GM18861 (cell line): ENCODE measurements at regions not wholly inside any gene's neighbourhood (a gene's known extent, or its start where the extent isn't known, plus 50 kb on each side); places are given as distances from the start of the nearest gene placed in this dataset.
"Not testable (repeated sequence)": the region's sequence is repeated elsewhere in the genome, so short reads cannot be mapped to it uniquely, and the experiment has no call there.

ENCODE experiments used
- ATAC-seq: cut with Tn5 transposase; IDR thresholded peaks from one replicate; pipeline ENCODE4 v1.9.1; 2021; ENCODE audit not compliant: unreplicated experiment

DNA sequence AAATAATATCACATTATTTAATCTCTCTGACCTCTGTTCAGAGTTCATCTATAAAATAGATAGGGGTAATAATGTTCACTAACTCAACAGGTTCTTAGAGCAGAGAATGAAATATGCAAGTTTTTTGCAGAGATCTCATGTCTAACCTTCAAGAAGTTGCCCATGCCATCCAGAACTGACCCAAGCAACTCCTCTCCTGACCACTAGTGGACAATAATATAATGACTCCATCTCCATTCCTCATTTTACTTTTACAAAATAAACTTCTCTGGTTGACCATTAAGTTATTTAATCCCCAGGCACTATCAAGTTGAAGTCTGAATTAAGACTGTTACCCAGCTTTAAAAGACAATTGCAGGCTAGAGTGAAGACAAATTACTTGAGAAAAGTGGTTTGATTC, 382.6 kb downstream of the KCNA4 start:
- no peak for ATAC-seq

DNA sequence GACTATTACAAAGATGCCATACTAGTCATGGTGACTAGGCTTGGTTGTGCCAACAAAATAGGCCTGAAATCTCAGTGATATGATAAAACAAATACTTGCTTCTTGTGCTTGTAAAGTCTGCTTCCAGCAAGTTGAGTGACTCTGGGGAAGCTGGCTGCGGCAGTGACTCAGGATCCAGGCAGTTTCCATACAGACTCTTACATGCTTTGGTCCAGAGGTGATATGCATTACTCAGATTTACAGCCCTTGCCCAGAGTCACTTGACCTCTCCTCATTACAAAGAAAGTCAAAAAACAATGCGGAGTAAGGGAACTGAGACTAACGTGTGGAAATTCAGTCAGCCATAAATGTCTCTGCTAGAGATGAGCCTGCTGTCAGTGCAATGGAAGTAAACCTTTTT, 387.5 kb downstream of the KCNA4 start:
- no peak for ATAC-seq

DNA sequence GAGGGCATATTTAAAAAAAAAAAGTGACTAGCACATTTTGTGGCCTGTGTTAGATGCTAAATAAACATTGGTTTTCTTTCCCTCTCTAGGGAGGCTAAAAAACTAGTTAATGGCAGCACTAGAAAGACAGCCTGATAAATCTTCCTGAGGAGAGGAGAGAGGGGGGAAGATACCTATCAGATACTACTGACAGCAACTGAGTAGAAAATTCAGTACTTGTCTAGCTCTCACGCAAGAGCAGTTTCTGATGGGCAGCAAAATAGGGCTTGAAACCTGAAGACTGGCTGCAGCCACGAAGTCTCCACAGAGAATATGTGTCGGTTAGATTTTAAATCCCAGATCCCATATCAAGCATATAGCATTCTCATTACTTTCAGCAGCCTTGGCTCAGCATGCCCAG, 388.2 kb downstream of the KCNA4 start:
- ATAC-seq = no peak

DNA sequence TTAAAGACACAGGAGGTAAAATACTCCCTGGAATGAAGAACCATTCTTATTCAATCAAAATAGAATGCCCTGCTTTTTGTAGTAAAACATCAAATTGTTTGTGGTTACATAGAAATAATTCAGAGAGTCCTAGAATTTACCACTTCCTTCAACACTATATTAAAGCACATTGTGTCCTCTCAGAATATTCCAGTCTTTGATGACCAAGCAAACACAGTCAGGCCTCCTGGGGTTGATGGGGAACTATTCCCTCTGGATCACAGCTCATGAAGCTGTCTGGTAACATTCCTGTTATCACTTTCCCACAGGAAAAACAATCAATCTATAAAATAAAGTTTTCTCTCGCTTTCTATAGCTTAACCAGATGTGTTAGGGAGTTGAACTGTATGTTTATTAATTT, 389.3 kb downstream of the KCNA4 start:
- no peak for ATAC-seq

DNA sequence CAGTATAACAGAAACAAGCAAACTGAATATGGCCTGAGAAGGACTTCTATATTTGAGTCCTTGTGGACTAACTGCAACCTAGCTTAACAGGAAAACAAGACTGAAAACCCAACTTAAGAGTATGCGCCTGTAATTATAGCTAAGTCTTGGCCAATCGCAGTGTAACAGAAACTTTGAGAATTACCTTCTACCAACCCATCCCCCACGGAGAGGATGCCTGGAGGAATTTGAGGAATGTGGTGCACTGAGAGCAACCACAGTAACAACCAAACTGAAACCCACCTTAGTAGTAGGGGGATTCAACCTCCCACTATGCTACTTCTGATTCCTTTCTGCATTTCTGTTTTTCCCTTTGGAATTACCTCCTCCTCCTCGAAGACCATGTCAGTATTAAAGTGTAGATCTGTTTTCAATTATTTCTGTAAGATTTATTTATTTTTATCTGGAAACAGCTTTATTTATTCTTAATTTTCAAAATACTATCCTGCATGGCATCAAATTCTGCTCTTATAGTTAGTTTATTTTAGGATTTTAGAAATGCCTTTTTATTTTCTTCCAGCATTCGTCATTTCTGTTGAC, 393.6 kb downstream of the KCNA4 start:
- ATAC-seq = no peak

DNA sequence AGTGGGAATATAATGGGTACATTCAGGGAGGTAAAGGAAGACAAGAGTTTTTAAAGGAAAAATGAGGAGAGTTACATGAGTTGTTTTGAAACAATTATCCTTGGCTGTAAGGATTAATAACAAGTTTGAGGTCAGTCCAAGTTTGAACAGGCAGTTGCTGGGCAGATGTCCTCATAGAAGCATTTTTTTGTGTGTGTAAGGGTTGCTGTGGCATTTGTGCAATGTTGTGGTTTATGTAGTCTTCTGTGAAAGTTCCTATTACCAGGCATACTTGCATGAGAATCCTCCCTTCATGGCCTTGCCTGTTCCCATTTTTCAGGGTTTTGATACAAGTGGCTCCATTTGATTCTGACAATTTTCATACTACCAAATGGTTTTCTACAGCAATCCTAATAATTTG, 400.2 kb downstream of the KCNA4 start:
- ATAC-seq = no peak

DNA sequence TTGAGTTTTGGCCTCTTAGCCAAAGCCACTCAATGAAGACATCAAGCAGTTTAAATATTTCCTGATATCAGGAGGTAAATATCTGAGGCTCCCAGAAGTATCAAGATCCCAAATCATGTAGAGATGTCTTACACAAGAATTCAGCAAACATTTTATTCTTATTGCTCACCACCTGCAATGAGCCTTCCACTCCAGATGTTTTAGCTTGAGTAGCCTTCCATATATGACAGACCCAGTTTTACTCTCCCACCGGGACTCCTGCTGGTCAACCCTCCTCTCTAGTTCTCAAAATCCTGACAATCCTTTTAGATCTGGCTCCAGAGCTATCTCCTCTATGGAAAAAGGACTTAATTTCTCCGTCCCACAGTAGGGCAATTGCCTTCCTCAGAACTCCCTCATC, 404.4 kb downstream of the KCNA4 start:
- no peak for ATAC-seq

DNA sequence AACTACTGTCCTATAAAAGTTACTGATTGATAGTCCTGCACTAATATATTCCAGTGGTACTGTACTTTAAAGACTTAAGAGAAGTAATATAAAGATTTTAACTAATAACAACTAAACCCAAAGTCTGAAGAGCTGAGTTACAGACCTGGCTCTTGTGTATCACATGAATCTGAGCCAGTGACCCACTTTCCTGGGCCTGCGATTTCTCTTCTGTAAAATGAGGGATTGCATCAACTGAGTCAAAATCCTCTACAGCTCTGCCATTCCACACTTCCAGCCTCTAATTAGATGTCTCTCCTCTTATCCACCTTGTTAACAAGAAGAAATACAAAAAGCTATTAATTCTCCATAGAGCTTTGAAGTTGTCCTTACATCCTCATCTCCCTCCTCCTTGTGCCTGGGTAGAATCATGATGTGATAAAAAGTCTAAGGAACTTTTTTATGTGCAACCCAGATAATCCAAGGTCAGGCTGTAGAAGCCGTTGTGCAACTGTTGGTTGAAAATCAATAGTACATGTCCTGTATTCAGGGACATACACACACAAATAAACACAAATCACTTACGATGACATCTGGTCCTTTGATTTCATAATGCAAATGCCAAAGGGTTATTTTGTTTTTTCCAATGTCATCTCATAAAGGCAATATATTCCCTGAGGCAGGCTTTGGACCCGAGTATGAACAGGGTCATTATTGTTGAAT, 410.3 kb downstream of the KCNA4 start:
- no peak for ATAC-seq

DNA sequence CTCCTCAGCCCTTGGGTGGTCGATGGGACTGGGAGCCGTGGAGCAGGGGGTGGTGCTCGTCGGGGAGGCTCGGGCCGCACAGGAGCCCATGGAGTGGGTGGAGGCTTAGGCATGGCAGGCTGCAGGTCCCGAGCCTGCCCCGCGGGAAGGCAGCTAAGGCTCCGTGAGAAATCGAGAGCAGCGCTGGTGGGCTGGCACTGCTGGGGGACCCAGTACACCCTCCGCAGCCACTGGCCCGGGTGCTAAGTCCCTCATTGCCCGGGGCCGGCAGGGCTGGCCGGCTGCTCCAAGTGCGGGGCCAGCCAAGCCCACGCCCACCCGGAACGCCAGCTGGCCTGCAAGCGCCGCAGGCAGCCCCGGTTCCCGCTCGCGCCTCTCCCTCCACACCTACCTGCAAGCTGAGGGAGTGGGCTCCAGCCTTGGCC, 416.7 kb downstream of the KCNA4 start:
- ATAC-seq = not testable (repeated sequence)

DNA sequence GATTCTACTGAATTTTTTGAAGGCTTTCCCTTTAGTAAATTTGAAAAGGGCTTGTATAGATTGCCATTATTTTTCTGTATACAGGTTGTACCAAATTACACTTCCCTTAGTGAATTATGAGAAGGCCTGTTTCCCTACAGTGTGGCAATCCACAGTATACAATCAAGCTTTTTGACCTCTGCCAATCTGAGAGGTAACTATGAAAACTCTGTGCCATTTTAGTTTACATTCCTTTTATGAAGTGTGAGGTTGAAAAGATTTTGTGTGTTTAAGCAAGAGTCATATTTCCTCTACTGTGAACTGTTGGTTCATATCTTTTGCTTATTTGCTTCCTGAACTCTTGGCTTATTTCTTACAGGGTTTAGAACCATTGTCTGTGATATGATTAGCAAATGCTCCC, 432.5 kb downstream of the KCNA4 start:
- ATAC-seq = no peak

DNA sequence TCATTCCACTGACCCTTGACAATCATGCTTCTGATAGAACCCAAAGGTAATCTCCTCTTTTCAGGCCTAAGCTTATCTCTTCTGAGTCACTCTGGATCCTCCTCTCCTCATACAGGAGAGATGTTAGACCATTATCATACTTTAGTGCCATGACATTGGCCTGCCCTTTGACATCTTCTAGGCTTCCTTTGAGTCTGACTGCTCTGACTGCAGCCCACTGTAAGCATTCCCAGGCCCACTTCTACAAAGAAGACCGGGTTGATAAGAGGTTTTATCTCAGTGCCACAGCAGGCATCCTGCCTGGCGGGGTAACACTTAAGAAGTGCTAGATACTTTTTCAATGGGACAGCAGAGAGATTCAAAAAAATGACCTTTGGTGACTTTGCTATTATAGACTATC, 438.0 kb downstream of the KCNA4 start:
- ATAC-seq = no peak

DNA sequence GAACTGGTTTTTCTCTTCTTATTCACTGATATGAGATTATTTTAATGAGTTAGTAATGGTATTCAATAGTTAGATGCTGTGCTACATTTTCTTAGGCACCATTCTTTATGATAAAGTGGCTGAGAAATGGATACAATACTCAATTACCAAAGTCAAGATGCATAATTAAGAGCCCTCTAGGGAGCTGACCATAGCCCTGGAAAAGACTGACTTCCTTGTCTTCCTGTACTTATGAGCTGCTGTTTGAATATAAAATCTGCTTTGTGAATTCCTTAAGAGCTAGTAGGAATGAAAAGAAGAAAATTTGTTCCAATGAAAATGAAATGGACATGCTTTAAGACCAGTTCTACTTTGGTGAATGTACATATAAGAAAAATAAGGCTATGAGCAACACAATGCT, 452.3 kb downstream of the KCNA4 start:
- ATAC-seq = no peak

DNA sequence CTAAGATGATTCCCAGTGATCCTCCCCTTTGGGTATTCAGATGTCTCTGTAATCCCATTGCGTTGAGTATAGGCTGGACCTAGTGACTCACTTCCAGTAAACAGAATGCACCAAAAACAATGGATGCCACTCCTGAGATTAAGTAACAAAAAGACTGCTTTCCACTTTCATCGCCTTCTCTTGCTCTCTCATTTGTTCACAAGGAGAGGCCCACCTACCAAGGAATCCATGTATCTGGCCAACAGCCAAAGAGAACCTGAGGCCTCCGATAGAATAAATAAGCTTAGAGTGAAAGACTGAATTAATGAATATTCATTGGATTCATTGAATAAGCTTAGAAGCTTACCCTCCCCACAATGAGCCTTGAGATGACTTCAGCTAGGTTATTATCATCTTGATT, 454.6 kb downstream of the KCNA4 start:
- no peak for ATAC-seq

DNA sequence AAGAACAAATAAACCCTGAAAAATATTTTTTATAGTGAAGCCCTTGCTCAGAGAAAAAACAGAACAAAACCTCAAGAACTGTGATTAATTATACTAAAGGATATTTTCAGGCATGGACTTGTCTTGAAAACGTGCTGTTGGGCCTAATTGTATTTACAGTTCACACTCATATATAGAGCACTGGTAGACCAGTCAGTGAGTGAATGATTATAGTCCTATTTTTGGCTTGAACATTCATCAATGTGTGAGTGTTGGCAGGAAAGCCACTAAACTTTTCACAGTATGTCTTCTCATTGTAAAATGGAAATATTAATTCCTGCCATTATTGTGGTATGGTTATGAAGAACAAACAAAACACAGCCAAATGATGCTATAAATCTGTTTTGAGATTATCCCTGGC, 462.8 kb downstream of the KCNA4 start:
- no peak for ATAC-seq

DNA sequence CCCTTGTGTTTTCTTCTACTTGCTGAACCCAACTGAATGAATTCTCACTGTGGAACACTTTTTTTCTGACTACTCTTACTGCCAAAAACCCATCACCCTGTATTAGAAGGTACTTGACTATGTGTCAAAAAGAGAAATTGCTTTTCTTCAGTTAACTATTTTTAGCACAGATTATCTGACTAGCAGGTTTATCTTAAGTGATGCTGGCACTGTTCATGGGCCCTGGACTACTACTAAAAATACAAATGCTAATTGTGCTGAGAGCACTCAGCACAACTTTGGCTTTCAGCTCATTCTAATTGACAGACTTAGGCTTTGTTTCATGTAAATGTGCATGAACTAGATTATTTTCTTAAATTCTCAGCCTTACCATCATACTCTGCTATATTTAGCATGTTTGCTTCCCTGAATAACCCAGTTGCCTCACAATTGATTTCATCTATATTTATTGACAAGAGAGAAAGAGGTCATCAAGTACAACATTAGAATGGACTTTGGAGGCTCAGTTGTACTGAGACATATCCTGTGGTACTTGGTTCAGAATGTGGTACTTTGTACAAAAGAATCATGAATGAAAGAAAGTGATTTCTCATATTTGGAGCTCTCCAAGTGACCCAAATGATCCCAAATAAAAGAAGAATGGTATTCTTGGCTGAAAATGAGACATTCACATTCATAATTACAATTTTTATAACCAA, 478.3 kb downstream of the KCNA4 start:
- no peak for ATAC-seq

DNA sequence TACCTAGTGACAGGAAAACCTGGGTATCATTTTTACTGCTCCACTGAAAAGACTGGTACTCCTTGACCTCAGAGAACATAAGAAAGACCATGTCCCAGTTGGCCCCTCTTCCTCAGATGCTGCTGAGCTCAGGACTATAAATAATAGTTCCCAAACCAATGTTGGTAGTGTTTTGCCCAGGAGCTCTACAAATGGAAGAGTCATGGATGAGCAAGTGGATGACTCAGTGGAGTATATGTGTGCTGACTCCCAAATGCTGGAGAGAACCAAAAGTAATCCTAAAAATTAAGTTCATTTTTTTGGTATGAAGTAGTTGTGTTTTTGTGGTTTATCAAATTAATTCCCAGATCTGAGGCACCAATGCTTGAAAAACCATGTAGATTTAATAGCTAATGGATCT, 482.0 kb downstream of the KCNA4 start:
- ATAC-seq = no peak

DNA sequence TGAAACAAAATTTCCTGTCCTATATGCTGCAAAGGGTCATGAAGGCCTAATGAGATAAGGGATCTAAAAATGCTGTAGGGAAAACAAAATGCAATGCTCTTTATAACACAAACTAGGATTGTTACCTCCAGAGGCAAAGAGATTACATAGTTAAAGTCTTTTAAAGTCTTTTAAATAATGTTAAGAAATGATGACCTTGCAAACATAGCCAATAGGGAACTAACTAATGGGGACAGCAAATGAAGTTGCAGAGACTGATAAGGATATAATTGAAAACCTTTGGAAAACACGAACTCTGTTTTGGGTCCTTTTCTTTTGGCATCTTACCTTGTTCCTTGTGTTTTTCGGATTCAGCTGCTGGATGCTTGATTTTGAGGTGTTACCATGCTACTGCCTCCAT, 485.9 kb downstream of the KCNA4 start:
- ATAC-seq = no peak

DNA sequence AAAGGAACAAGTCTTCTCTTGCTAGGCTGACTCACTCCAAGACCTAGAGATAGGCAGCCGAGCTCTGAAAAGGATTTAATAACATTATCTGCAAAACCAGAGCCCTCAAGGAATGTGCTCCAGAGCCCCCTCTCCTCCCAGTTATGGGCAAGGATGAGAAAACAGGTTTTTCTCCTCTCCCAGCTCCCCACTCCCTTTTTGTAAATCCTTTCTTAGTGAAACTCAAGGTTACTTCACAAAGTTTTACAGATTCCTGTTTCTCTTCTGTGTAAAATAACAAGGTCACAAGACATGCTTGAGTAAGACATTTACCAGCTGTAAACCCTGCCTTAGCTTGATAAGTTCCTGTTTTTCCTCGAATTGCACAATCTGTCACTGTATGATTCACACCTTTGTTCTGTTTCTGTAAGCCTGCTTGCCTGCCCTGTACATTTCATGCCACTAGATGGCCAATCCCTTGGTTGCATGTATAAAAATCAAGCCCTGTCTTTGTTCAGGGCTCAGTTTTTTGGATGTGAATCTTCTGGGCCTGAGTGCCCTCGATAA, 489.4 kb downstream of the KCNA4 start:
- peak; percentile 93 for ATAC-seq

DNA sequence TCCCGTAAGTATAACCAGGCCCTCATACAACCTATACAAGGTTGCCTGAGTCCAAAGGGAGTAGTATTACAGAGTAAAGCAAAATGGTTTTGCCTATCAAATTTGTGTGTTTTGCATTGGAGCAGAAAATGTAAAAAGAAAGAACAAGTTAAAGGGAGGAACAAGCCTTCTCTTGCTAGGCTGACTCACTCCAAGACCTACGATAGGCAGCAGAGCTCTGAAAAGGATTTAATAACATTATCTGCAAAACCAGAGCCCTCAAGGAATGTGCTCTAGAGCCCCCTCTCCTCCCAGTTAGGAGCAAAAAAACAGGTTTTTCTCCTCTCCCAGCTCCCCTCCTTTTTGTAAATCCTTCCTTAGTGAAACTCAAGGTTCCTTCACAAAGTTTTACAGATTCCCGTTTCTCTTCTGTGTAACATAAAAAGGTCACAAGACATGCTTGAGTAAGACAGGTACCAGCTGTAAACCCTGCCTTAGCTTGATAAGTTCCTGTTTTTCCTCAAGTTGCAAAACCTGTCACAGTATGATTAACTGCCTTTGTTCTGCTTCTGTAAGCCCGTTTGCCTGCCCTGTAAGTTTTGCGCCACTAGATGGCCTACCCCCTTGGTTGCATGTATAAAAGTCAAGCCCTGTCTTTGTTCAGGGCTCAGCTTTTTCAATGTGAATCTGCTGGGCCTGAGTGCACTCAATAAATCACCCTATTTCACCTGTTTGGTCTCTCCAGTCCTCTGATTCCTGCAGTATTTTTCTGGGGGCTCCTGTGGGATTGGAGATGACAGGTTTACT, 498.2 kb downstream of the KCNA4 start:
- ATAC-seq = peak; percentile 93

DNA sequence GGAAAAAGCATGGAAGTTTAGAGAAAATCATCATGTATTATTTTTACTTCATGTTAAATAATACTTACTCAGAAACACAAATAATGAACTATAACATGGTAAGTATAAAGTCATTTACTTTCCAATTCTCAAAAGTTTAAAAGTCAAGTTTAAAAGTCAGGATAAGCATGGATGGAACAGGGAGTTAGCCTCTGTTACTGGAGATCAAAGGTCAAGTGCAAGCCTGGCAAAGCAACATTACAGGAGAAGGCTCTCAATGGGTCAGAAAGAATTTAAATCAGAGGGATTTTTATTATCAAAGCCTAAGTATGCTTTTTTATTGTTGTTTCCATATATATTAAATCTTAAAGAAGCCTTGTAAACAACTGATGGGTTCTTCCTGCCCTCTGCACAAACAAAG, 505.4 kb downstream of the KCNA4 start:
- ATAC-seq = no peak

DNA sequence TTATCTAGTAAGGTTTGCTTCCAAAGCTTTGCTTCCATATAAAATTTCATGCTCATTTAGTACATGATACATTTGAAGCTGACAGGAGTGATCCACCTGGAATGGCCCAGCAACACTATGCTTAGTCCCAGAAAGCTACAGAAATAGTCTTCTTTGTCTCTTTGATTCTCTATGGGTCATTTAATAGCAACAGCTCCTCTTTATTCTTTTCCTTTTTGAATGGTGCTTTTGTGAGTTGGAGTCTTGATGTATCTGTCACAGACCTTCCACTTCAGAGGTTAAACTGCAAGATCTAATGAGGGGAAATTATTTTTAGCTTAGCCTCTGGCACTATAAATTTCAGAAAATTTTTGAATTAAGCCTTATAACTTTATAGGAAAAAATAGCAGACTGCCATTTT, 509.5 kb downstream of the KCNA4 start:
- ATAC-seq = no peak
